Superior temporal gyrus (tissue), 1 donor: ENCODE measurements at regions not wholly inside any gene's neighbourhood (a gene's known extent, or its start where the extent isn't known, plus 50 kb on each side); places are given as distances from the start of the nearest gene placed in this dataset.

Experiments
- DNase-seq: peaks from one replicate; pipeline ENCODE4 v3.0.0-alpha.2; 2016; ENCODE audit errors: extremely low spot score

DNA sequence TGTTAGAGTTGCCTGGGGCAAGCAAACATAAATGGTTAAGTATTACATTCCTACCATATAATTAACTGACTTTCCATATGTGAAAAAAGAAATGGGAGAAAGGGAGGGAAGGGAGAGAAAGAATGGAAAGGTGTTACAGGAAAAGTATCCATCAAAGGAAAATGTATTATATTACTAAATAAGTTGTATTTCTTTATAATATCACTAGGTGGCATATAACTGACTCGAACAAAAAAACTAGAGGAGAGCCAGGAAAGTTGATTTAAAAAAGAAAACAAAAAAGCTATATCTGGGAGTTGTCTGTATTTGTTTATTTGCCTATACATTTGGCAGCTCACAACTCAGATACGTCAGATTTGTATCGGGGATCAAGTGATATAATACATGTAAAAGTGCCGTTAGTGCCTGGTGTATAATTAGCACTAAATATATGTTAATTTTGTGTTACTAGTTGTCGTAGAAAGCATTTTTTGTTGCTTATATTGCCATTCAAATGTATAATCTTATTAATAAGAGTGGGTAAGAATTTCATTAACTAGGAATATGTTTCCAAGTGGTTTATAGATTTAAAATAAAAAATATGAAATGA lies 59.6 kb upstream of the ADAMTS19 start:
- DNase-seq = no peak

DNA sequence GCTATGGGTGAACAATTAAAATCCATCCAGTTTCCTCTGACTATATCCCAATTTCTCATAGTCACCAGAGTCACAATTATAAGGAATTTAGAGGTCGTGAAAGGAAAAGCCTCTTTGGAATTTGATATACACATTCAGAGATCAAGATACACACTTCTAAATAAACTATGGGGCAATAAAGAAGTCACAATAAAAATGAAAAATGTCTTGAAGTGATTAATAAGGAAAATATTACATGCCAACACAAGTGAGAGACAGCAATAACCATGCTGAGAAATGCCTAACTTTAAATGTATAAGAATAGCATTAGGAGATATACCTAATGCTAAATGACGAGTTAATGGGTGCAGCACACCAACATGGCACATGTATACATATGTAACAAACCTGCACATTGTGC lies 54.9 kb upstream of the ADAMTS19 start:
- no peak for DNase-seq

DNA sequence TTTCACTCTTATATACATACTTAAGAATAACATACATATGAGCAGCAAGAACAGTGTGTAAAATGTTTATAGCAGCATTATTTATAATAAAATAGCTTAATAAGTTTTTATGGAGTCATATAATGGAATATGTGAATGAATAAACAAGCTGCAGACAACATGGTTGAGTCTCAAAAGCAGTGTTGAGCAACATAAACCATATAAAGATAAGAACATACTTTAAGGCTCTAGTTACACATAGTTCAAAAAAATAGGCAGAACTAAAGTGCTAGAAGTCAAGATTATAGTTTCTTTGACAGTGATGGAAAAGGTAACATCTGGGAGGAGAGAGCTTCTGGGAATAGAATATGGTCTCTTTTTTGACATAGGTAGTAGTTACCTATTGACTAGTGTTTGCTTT lies 53.7 kb upstream of the ADAMTS19 start:
- DNase-seq = no peak
